Fibroblast of skin of right biceps (primary cell): ENCODE measurements at regions not wholly inside any gene's neighbourhood (a gene's known extent, or its start where the extent isn't known, plus 50 kb on each side); places are given as distances from the start of the nearest gene placed in this dataset.

Source experiments
- DNase-seq: peaks from one replicate; pipeline ENCODE4 v3.0.0-alpha.2; 2013

DNA sequence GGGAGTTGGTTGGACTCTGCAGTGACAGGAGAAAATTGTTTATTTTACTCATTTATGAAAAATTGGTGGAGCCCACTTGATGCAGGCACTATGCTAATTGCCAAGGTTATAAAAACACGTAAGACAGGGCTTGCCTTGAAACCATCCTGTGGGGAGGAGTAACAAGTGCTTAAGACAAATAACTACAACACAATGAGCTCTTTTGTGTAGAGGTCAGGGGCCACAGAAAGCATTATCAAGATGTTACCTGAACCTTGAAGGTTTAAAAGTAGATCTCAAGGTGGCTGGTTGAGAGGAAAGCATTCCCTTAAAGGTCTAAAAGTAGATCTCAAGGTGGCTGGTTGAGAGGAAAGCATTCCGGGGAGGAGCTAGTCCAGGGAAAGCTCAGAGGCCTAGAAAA is 381.8 kb upstream of the POU3F3 start:
- no peak for DNase-seq

DNA sequence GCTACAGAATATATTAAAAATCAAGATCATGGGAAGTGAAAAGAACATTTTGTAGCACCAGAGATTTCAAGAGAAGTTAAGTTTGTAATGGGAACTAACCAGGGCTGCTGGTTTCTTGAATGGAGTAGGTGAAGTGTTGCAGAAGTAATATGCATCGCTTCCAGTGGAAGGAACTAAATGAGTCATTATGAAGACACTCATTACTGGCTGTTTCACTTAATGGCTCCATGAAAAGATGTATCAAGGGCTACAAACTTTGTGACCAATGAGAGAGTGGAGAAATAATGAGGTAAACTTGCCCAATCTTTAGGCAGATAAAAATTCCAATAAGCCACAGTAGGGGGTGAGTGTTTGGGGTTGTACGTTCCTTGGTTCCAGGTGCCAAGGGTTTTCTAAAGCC is 380.4 kb upstream of the POU3F3 start:
- DNase-seq: no peak

DNA sequence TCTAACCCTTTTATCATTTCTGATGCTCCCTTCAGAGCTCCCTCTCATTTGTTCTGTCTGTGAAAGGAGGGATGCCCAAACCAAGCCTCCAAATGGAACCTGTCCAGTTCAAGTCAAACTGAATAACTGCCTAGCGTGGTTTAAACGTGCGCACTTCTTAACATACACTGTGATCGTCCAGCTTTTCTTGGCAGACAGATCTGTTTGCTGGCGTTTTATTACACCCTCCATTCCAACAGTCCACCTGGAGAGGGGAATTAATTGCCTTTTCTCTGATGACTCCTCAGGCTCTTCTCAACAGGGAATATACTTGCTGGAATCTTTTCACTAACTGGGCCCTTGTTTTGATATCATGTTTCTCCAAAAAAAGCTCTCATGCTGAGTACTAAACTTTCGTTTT is 379.2 kb upstream of the POU3F3 start:
- no peak for DNase-seq

DNA sequence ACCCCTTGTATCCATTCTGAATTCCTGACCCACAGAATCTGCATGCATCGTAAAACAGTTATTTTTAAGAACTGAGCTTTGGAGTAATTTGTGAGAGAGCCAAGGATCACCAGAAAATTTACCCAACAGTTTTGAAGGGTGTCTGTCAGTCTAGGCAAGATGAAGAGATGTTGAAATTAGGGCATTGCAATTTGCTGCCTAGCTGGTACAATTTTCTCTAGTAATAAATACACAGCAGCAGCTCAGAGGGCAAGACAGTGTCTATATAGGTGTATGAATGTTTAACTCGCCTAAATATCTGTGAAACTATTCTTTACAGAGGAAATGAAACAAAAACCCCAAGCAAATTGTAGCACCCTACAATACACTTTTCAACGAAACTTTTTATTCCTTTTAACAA is 377.8 kb upstream of the POU3F3 start:
- DNase-seq: no peak

DNA sequence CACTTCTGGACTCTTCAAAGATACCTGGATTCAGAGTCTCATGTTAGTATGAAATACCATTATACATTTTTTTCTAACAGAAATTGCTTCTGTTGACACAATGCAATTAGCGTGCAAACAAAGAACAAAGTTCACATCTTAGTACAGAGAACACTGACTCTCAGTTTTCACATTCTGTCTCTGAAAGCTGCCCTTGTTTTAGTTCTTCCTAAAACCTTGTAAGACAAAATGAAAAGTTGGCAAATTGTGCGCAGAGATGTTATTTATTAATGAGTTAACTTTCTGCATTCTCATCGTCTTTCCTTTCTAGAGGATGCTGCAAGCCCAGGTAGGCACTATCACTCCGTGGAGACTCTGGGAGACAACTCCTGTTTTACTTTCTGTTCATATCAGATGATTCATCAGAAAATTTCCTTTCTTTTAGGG is 377.3 kb upstream of the POU3F3 start:
- DNase-seq: no peak

DNA sequence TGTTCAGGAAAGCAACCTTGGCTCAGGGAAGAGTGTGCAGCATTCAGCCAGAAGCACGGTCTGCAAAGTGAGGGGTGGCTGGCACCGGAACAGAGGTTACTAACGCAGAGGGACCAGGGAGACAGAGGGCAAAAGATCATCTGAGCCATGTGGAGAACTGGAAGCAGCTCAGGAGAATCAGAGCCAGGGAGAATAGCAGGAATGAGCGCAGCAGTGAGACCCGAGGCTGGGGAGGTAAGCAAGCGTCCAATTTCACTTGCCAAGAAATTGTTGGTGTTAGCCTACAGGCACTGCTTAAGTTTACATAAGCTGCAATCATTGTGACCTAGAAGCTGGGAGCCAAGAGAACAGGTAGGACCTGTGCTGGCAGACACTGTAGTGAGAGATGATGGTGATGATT is 372.6 kb upstream of the POU3F3 start:
- DNase-seq: no peak

DNA sequence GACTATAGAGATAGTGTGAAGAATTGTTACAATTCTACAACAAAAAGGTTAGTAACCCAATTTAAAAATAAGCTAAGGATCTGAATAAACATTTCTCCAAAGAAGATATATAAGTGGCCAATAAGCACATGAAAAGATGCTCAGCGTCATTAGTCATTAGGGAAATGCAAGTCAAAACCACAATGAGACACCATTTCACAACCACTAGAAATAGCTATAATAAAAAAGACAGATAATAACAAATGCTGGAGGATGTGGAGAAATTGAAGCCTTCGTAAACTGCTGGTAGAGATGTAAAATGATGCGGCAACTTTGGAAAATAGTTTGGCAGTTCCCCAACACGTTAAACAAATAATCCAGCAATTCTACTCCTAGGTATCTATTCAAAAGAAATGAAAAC is 366.5 kb upstream of the POU3F3 start:
- DNase-seq: peak; percentile 3

DNA sequence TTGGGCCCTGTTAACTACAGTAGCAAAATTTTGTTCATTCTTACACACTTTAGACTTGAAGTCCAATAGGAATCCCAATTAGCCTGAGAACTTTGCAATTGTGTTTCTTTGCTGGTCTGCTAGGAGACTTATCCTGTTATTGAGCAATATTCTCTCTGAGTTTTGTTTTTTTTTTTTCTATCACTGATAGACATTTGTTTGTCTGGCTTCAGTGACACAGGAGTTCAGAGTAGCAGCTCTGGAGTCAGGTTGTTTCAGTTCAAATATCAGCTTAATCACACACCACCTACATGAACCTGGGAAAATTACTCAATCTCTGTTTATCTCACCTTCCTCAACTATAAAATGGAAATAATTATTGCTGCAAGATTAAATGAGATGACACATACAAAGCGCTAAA is 360.2 kb upstream of the POU3F3 start:
- no peak for DNase-seq

DNA sequence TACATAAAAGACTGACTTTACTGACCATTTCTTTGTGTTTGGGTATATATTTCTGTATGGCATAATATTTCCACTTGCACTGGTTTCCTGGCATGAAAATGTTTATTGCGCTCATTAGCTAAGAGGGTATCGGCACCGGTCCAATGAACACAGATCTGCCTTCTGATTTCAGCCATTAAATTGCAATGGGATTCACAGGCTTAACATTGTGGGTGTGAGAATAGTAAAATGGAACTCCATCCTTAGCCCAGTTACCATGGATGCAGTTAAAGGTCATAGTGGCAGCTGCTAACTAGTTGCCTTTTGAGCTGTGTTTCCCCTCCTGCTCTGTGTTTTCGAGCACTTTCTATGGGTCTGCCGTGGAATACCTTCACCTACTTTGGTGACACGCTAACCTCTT is 352.6 kb upstream of the POU3F3 start:
- DNase-seq: no peak

DNA sequence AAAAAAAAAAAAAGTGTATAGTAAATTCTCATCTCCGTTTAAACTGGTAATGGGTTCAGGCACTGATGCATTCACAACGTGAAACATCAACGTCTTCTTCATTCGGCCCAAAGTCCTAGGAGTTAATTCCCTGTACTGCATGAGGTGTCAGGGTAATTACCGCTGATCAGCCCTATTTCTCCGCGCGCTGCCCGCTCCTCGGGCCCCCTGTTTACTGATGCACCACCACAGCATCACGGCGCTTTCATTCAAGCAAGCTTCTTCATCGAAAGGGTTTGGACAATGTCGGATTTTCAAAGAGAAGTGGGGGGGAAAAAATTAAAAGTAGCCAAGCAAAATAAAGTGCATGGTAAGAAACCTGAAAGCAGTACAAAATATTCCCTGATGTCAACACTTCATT is 352.0 kb upstream of the POU3F3 start:
- no peak for DNase-seq

DNA sequence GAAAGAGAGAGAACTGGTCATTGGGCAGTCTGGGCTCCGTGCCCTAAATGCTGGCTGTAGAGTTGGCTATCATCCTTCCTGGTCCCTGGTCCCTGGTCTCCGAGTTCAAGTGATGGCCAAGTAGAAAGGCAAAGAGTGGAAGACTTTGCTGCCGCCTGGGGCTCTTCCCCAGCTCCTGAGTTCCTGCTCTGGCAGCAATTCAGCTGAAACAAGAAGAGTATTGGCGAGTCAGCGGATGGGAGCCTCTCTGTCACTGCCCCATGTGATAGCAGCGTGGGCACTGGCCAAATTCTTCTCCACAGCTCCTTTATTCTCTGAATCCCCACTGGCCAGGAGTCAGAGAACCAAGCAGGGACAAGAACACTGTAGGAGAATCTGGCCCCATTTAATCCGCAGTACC is 351.0 kb upstream of the POU3F3 start:
- no peak for DNase-seq

DNA sequence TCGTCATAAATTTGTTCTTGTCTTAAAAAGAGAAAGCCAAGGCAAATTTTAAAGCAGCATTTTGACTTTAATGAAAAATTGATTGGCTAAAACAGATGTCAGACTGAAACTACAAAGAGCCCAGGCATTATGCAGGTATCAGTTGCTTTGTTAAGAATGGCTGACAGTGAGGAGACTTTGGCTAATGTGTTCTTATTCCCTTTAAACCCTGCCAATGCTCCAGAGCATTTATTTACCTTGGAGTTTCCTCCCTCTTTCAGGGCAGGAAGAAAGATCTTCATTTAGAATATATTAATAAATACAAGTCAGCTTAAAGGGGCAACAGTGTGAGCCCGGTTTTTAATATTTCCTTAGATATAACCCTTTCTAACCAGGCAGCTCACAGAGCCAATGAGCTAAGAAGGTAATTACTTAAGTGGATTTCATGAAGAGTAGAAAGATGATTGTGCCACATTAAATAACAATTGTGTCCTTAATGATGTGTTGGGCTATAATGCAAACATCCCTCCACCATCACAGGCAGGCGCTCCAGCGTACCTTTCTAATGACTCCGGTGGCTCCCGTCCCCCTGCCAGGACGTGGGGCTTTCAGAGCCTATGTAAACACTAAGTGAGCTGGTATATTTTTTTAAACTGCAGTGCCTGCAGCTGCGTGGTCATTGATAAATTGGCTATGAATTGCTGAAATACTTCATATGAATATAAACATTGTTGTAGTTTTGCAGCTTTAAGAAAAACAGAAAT is 349.4 kb upstream of the POU3F3 start:
- no peak for DNase-seq

DNA sequence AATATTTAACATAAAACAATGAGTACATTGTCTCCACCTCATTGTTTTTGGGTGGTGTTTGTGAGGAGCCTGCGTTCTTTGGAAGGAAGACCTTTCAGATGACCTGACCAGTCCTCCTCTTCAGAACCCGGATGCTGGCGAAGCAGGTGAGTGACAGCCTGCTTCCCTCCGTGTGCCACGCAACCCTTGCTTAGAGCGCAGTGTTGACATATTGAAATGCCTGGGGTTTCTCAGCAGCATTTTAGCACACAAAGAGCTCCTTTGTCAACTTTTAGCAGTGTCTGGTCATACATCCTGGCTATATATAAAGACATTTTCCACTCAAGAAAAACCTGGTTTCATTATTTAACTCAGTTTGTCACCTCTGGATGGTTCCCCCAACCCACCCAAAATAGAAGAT is 335.7 kb upstream of the POU3F3 start:
- no peak for DNase-seq

DNA sequence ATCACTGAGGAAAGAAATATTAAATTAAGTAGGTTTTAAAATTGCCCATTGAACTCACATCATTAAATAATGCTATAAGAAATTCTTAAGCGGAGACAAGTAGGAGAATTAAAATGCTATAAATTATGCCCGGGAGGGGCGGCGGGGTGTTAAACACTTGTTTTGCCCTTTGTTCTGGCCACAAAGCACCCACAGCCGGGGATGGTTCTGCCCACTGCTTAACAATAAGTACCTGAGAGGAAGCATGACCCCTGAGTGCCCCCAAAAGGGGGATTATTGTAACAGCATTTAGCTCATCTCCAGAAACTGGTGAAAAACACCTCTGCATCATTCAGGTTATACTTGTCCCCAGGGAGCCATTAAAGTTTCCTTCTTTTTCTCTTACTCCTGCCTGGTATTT is 332.7 kb upstream of the POU3F3 start:
- no peak for DNase-seq

DNA sequence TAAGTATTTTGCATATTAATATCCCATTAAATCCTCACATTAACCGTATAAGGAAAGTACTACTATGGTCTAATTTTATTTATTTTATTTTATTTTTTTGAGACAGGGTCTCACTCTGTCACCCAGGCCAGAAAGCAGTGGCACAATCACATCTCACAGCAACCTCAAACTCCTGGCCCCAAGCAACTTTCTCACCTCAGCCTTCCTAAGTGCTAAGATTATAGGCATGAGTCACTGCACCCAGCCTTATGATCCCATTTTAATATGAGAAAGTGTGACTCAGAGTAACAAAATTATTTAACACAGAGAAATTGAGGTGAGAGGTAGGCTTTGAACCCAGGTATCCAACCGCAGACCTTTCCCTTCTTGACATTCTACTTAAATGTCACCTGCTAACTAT is 330.0 kb upstream of the POU3F3 start:
- no peak for DNase-seq

DNA sequence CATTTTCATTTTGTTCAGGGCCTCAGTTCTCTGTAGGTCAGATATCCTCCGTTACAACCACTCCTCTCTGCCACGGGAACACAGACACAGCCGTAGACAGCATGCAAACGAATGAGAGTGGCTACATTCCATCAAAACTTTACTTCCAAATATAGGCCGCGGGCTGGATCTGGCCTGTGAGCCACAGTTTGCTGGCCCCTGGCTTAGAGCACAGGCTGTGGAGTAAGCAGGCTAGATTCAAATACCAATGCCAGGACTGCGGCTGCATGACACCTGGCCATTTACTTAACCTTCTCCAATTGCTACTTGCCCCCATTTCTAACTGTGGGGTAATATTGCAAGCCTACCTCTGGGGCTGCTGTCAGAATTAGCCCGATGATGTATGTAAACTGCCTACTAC is 325.8 kb upstream of the POU3F3 start:
- no peak for DNase-seq

DNA sequence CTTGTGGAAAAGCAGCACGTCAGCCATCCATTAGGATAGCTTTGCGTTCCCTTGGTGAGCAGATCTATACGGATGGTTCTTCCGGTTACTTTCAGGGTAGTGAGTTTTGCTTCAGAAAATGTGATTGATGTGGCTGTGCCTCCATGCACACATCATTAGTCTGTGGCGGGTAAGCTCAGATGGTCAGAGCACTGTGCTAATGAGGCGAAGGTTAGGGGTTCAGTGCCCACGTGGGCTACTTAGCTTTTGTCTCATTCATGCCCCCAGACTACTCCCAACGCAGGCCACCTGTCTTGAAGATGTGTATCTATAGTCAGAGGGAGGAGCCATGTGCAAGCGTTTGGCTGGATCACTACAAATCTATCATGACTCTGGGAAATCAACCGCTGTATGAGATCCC is 322.8 kb upstream of the POU3F3 start:
- no peak for DNase-seq

DNA sequence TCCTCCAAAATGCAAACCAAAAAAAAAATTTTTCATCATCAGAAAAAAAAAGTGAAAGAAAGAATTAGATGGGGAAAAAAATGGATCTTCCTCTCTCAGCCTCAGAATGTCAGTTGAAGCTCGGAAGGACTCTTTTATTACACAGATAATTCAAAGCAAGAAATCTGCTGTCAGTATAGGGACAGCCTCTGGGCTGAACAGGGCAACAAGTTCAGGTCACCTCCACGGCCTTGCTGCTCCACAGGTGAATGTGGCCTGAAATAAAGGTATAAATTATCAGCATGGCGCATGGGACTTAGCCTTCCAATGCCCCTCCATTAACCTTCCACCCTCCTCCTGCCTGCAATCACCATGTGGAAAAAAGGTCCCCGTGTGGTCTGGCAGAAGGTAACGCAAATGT is 316.8 kb upstream of the POU3F3 start:
- no peak for DNase-seq

DNA sequence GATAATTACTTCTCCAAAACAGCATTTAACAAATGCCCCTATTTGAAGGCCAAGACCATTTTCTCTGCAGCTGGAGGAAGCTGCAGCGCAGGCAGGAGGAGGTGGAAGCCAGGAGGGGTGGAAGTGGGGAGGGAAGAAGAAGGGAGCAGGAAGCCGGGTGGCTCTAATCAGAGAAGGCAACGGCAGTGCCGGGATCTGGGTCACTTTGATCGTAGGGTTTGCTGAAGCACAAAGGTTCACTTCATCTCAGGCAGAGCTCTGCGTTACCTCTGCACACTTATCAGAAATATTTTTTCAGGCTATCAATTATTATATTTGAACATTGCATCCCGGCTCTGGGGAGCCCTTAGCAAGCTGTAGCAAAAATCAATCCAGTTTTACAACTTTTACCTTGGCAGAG is 315.8 kb upstream of the POU3F3 start:
- DNase-seq: no peak

DNA sequence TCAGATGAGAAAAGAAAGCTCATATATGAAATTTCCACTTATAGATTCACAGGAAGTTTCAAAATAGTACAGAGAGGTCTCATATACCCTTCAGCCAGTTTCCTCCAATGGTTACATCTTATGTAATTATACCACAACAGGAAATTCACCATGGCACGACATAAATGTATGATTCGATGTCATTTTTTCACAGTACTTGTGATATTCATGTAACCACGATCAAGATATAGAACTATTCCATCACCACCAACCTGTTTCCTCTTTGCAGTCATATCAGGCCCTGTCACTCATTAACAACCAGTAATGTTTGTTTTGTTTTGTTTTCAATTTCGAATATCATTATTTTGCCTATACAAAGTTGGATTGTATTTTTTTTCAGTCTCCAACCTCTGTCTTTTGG is 314.3 kb upstream of the POU3F3 start:
- no peak for DNase-seq

DNA sequence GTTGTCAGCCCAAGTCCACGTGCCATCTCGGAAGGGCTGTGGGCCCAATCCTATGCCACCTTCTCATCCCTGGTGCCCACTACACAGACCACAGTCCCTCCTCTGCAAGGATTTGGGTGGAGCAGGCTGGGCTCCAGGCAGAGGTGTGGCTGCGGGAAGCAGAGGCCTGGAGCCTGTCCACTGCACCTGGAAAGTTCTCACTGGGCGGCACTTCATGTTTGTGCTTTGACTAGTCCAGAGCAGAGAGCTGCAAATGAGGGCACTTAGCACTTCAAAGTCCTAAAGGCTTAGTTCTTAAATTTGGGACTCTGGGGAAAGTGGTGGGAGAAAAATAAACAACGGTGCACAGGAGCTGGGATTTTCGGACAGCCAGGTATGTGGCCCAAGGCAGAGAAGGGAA is 308.9 kb upstream of the POU3F3 start:
- DNase-seq: no peak

DNA sequence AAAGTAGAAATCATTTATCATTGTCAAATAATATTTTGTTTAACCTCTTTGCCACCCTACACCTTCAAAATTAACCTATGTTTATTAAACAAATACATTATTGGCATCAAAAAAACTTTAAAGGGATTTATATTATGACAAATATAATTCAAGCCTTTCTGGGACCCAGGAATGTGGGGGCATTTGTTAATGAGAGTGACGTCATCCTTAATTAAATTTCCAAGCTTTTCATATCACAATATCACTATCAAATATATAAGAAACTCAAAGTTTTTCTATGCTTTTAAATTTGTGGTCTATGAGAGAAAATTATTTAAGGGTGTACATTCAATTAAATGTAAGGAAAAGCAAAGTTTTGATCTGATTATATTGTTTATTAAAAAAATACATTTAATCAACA is 307.4 kb upstream of the POU3F3 start:
- no peak for DNase-seq

DNA sequence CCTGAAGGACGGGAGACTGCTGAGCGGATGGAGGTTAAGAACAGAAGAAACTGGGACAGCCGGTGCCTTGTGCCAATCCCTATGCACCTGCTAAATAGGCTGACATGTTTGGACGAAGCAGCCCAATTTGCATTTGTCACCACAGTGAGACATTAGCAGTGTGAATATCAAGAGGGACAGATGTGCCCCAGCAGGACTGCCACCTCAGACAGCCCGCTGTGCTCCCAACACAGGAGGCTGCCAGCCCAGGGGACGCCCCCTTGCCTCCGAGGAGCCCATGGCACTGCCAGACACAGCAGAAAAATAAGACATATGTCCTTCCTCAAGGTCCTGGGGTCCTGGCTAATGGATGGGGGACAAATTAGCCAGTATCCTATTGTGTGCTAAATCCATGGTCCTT is 306.7 kb upstream of the POU3F3 start:
- DNase-seq: no peak

DNA sequence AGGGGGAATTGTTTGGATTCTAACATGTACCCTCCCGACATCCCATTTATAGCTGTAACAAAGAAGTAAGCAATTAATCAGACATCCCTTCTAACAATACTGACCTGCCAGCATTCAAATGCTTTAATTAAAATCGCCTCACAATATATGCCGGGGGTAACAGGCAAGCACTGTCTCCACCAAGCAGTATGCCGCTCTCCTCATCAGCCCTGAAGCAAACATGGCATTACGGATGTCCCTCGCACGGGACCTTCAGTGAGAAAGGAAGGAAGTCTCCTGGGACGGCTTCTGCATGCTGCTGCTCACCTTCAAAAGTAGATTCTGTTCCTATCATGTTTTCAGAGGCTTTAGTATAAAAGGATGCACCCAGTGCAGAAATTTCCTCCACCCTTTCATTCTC is 292.7 kb upstream of the POU3F3 start:
- DNase-seq: no peak

DNA sequence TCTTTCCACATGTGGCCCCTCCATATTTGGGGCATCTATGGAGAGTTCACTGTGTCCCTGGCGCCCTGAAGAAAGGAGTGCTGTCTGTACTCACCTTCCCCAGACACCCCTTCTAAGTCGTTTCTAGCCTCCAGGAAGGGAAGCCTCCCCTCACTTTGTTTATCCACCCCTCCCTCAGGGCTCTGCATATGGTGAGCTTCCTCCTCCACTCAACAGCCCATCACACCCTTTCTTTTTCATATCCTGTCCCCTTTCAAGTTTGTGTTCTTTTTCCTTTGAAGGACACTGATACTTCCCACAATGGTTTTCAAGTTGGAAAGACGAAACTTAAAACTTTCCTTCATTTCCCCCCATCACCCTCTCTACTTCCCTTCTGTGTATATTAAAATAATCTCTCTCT is 291.4 kb upstream of the POU3F3 start:
- no peak for DNase-seq
